Colonic mucosa (tissue), 4 donors: ENCODE measurements at regions not wholly inside any gene's neighbourhood (a gene's known extent, or its start where the extent isn't known, plus 50 kb on each side); places are given as distances from the start of the nearest gene placed in this dataset.

Experiments used
- DNase-seq: peaks from one replicate; pipeline ENCODE4 v3.0.0-alpha.2; 2020
- H3K27ac ChIP-seq: fragments of 200-600 bp; one replicate; pipeline ENCODE4 v1.8.0; 2021
- H3K27me3 ChIP-seq: fragments of 200-600 bp; one replicate; pipeline ENCODE4 v1.8.0; 2021
- H3K36me3 ChIP-seq: fragments of 200-600 bp; one replicate; pipeline ENCODE4 v1.8.0; 2021
- H3K4me1 ChIP-seq: fragments of 200-600 bp; one replicate; pipeline ENCODE4 v1.8.0; 2021; ENCODE audit warnings: mild to moderate bottlenecking
- H3K4me3 ChIP-seq: fragments of 200-600 bp; one replicate; pipeline ENCODE4 v1.8.0; 2021
- H3K9ac ChIP-seq, 2 donors: one replicate each; pipeline ENCODE4 v1.7.0; 2013; ENCODE audit warnings: control low read depth in 2 of 2, low read depth in 2 of 2, low read length in 2 of 2
- H3K9me3 ChIP-seq: fragments of 200-600 bp; one replicate; pipeline ENCODE4 v1.8.0; 2021
- intact Hi-C: fragments of 100-400 bp; cut with DNase I; formaldehyde crosslinking; loops from one replicate; pipeline ENCODE4 v1.14.1; 2022
- TF ChIP-seq, protein P1 (sequence below): fragments of 200-600 bp; IDR thresholded peaks from one replicate; pipeline ENCODE4 v1.8.0; 2022; ENCODE audit warnings: antibody characterized with exemption, mild to moderate bottlenecking
- donor health status: healthy.
- donor health status: DM: no; HTN: no; CAD: no.
- donor health status: DM: no; HTN: no; CAD: no.

GRCh38 chr11:86728562-86728961 lies 56.1 kb upstream of the ME3 start:
- TF ChIP-seq, protein P1, sequence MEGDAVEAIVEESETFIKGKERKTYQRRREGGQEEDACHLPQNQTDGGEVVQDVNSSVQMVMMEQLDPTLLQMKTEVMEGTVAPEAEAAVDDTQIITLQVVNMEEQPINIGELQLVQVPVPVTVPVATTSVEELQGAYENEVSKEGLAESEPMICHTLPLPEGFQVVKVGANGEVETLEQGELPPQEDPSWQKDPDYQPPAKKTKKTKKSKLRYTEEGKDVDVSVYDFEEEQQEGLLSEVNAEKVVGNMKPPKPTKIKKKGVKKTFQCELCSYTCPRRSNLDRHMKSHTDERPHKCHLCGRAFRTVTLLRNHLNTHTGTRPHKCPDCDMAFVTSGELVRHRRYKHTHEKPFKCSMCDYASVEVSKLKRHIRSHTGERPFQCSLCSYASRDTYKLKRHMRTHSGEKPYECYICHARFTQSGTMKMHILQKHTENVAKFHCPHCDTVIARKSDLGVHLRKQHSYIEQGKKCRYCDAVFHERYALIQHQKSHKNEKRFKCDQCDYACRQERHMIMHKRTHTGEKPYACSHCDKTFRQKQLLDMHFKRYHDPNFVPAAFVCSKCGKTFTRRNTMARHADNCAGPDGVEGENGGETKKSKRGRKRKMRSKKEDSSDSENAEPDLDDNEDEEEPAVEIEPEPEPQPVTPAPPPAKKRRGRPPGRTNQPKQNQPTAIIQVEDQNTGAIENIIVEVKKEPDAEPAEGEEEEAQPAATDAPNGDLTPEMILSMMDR, result no peak
- intact Hi-C loops, result no loop called here
- no peak for DNase-seq
- Histone ChIP-seq H3K9ac (no peak overlapping the region), H3K4me3 (no peak overlapping the region), H3K9me3 (no peaks in the 10 kb centered on the region), H3K27ac (no peak overlapping the region), H3K4me1 (no peaks in the 10 kb centered on the region), H3K27me3 (no peaks in the 10 kb centered on the region), H3K36me3 (no peaks in the 10 kb centered on the region)

DNA sequence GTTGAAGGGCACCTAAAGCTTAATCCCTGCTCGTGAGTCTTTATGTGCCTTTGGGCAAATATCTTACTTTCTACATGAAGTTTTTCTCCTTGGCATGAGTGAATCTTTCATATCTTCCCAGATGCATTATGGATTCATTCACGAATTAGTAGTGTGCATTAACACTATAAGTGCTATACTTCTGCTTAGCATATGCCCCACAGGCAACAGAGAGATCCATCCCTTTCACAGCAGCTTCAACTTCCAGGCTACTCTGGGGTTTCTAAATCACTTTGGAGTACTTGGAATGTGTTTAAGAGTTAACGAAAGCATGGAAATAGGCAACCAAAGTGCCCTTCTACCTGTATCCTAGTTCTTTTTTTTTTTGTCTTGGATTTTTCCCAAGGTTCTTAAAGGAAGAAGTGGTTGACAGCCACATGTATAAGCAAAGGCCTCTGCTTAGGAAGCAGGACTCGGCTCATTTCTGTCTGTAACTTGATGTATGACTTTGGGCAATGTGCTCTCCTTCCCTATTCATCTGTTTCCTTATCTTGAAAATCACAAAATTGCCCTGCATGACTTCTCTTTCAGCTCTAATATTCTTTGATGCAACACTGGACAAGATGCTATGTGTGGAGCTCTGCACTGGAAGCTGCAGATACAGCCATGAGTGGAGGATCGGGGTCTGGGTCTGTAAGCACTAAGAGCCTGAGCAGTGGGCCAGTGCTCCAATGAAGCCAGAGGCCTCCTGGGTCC lies 54.5 kb upstream of the ME3 start:
- H3K27me3 ChIP-seq, result no peaks in the 10 kb centered on the region
- TF ChIP-seq, protein P1, result no peak
- H3K4me3 ChIP-seq, result no peak overlapping the region
- no peaks in the 10 kb centered on the region for H3K9me3 ChIP-seq
- intact Hi-C loops, result no loop called here
- DNase-seq, result no peak
- H3K4me1 ChIP-seq, result no peaks in the 10 kb centered on the region
- H3K9ac ChIP-seq, result no peak overlapping the region
- no peak overlapping the region for H3K27ac ChIP-seq
- H3K36me3 ChIP-seq, result no peaks in the 10 kb centered on the region

- Histone ChIP-seq H3K4me3 (no peak overlapping the region), H3K36me3 (no peaks in the 10 kb centered on the region), H3K9ac (no peak overlapping the region), H3K27me3 (no peaks in the 10 kb centered on the region), H3K9me3 (no peaks in the 10 kb centered on the region), H3K4me1 (no peaks in the 10 kb centered on the region), H3K27ac (no peak overlapping the region)
- intact Hi-C loops, result no loop called here
- TF ChIP-seq, protein P1, result no peak
- DNase-seq, result no peak
Observed at GRCh38 chr11:86726118-86726753, 53.8 kb upstream of the ME3 start.

GRCh38 chr11:86724137-86724536 lies 51.7 kb upstream of the ME3 start:
- no peaks in the 10 kb centered on the region for H3K36me3 ChIP-seq
- H3K9ac ChIP-seq, result no peak overlapping the region
- DNase-seq, result no peak
- no peak overlapping the region for H3K27ac ChIP-seq
- intact Hi-C loops, result no loop called here
- no peaks in the 10 kb centered on the region for H3K4me1 ChIP-seq
- no peak overlapping the region for H3K4me3 ChIP-seq
- H3K27me3 ChIP-seq, result no peaks in the 10 kb centered on the region
- no peaks in the 10 kb centered on the region for H3K9me3 ChIP-seq
- TF ChIP-seq, protein P1, result no peak

GRCh38 chr11:86723281-86723680 lies 50.9 kb upstream of the ME3 start:
- DNase-seq, result no peak
- Histone ChIP-seq H3K9me3 (no peaks in the 10 kb centered on the region), H3K4me3 (no peak overlapping the region), H3K36me3 (no peaks in the 10 kb centered on the region), H3K27ac (no peak overlapping the region), H3K4me1 (no peaks in the 10 kb centered on the region), H3K27me3 (no peaks in the 10 kb centered on the region), H3K9ac (no peak overlapping the region)
- TF ChIP-seq, protein P1, result no peak
- intact Hi-C loops, result no loop called here
